ENCODE measurements at regions not wholly inside any gene's neighbourhood (a gene's known extent, or its start where the extent isn't known, plus 50 kb on each side); places are given as distances from the start of the nearest gene placed in this dataset.

GRCh38 chr5:159741829-159742322 is 174.4 kb upstream of the ADRA1B start:
- Mint-ChIP-seq H3K27ac (ENCODE audit: unreplicated experiment) (no peak overlapping the region), H3K9me3 (ENCODE audit: unreplicated experiment) (no peaks in the 10 kb centered on the region), H3K27me3 (ENCODE audit: unreplicated experiment) (peaks cover 2% of the 10 kb centered on the region), H3K4me3 (ENCODE audit: unreplicated experiment) (no peak overlapping the region), H3K36me3 (ENCODE audit: low read depth, unreplicated experiment) (no peaks in the 10 kb centered on the region), H3K4me1 (ENCODE audit: unreplicated experiment) (no peaks in the 10 kb centered on the region)
- DNase-seq (ENCODE audit: low spot score): no peak
- TF ChIP-seq CTCF (IDR thresholded peaks at IDR 0.05; ENCODE audit: unreplicated experiment): no peak

- H3K27ac Mint-ChIP-seq (ENCODE audit: unreplicated experiment): no peak overlapping the region
- no peaks in the 10 kb centered on the region for H3K36me3 Mint-ChIP-seq (ENCODE audit: low read depth, unreplicated experiment)
- H3K27me3 Mint-ChIP-seq (ENCODE audit: unreplicated experiment): peaks cover 2% of the 10 kb centered on the region
- no peaks in the 10 kb centered on the region for H3K4me1 Mint-ChIP-seq (ENCODE audit: unreplicated experiment)
- no peak overlapping the region for H3K4me3 Mint-ChIP-seq (ENCODE audit: unreplicated experiment)
- no peak for DNase-seq (ENCODE audit: low spot score)
- no peaks in the 10 kb centered on the region for H3K9me3 Mint-ChIP-seq (ENCODE audit: unreplicated experiment)
- no peak for TF ChIP-seq CTCF (IDR thresholded peaks at IDR 0.05; ENCODE audit: unreplicated experiment)
These were observed 173.0 kb upstream of the ADRA1B start for GRCh38 chr5:159743234-159743633.

GRCh38 chr5:159746707-159747106 is 169.6 kb upstream of the ADRA1B start:
- TF ChIP-seq CTCF (IDR thresholded peaks at IDR 0.05; ENCODE audit: unreplicated experiment): no peak
- H3K4me1 Mint-ChIP-seq (ENCODE audit: unreplicated experiment): no peaks in the 10 kb centered on the region

GRCh38 chr5:159749146-159749545 is 167.1 kb upstream of the ADRA1B start:
- no peak for DNase-seq (ENCODE audit: low spot score)
- Mint-ChIP-seq H3K9me3 (ENCODE audit: unreplicated experiment) (no peaks in the 10 kb centered on the region), H3K27me3 (ENCODE audit: unreplicated experiment) (peaks cover 4% of the 10 kb centered on the region), H3K27ac (ENCODE audit: unreplicated experiment) (no peak overlapping the region), H3K4me1 (ENCODE audit: unreplicated experiment) (no peaks in the 10 kb centered on the region), H3K4me3 (ENCODE audit: unreplicated experiment) (no peak overlapping the region), H3K36me3 (ENCODE audit: low read depth, unreplicated experiment) (no peaks in the 10 kb centered on the region)
- TF ChIP-seq CTCF (IDR thresholded peaks at IDR 0.05; ENCODE audit: unreplicated experiment): no peak

More at GRCh38 chr5:159746707-159747106, 169.6 kb upstream of the ADRA1B start:
- Mint-ChIP-seq H3K27ac (ENCODE audit: unreplicated experiment) (no peak overlapping the region), H3K9me3 (ENCODE audit: unreplicated experiment) (no peaks in the 10 kb centered on the region), H3K36me3 (ENCODE audit: low read depth, unreplicated experiment) (no peaks in the 10 kb centered on the region), H3K27me3 (ENCODE audit: unreplicated experiment) (peaks cover 4% of the 10 kb centered on the region), H3K4me3 (ENCODE audit: unreplicated experiment) (no peak overlapping the region)
- no peak for DNase-seq (ENCODE audit: low spot score)

- Mint-ChIP-seq H3K4me3 (ENCODE audit: unreplicated experiment) (no peak overlapping the region), H3K27me3 (ENCODE audit: unreplicated experiment) (peaks cover 4% of the 10 kb centered on the region), H3K36me3 (ENCODE audit: low read depth, unreplicated experiment) (no peaks in the 10 kb centered on the region), H3K9me3 (ENCODE audit: unreplicated experiment) (no peaks in the 10 kb centered on the region), H3K27ac (ENCODE audit: unreplicated experiment) (no peak overlapping the region), H3K4me1 (ENCODE audit: unreplicated experiment) (no peaks in the 10 kb centered on the region)
- no peak for DNase-seq (ENCODE audit: low spot score)
- TF ChIP-seq CTCF (IDR thresholded peaks at IDR 0.05; ENCODE audit: unreplicated experiment): no peak
These were observed 166.1 kb upstream of the ADRA1B start for GRCh38 chr5:159750226-159750625.
